ENCODE measurements at regions not wholly inside any gene's neighbourhood (a gene's known extent, or its start where the extent isn't known, plus 50 kb on each side); places are given as distances from the start of the nearest gene placed in this dataset.
"Not testable (repeated sequence)": the region's sequence is repeated elsewhere in the genome, so short reads cannot be mapped to it uniquely, and the experiment has no call there.

- POLR2A ChIA-PET; ATAC-seq; H3K36me3 Mint-ChIP-seq (ENCODE audit: low read depth); intact Hi-C loops (cut with DNase I, micrococcal nuclease); DNase-seq; H3K27ac Mint-ChIP-seq; H3K4me1 Mint-ChIP-seq; H3K27me3 Mint-ChIP-seq; H3K9me3 Mint-ChIP-seq (ENCODE audit: low read depth); H3K4me3 Mint-ChIP-seq; CTCF ChIA-PET: not testable (repeated sequence)
Observed at GRCh38 chr4:138332415-138332814, 90.3 kb upstream of the SLC7A11 start.

DNA sequence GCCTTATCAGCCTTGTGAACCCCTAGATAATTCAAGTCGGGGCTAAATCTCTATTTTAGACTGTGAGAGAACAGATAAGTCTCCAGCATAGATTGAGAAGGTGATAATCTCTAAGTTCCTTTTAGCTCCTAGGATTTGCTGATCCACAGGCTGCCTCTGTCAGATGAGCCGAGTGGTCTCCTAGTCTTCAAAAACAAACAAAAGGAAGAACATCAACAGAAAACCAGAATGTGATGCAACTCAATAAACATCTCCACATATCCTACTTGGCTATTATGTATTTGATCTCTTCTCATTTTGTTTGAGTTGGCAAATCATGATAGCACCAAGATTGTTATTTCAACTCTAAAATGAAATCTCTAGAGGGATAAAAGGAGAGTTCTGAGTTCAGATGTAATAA lies 88.4 kb upstream of the SLC7A11 start:
- ChIA-PET POLR2A (no interaction called here), CTCF (no interaction called here)
- no peak for ATAC-seq
- H3K4me1 Mint-ChIP-seq, result no peaks in the 10 kb centered on the region
- DNase-seq, result no peak
- no peak overlapping the region for H3K27ac Mint-ChIP-seq
- no peaks in the 10 kb centered on the region for H3K27me3 Mint-ChIP-seq
- peaks cover 8% of the 10 kb centered on the region for H3K9me3 Mint-ChIP-seq (ENCODE audit: low read depth)
- no peak overlapping the region for H3K4me3 Mint-ChIP-seq
- H3K36me3 Mint-ChIP-seq (ENCODE audit: low read depth), result no peaks in the 10 kb centered on the region
- intact Hi-C loops (cut with DNase I, micrococcal nuclease), result no loop called here

- Mint-ChIP-seq H3K4me3 (no peak overlapping the region), H3K27ac (no peak overlapping the region), H3K4me1 (no peaks in the 10 kb centered on the region), H3K27me3 (no peaks in the 10 kb centered on the region), H3K9me3 (ENCODE audit: low read depth) (peaks cover 8% of the 10 kb centered on the region), H3K36me3 (ENCODE audit: low read depth) (no peaks in the 10 kb centered on the region)
- intact Hi-C loops (cut with DNase I, micrococcal nuclease), result no loop called here
- CTCF ChIA-PET, result no interaction called here
- DNase-seq (no peak), ATAC-seq (no peak)
- POLR2A ChIA-PET, result no interaction called here
Observed at GRCh38 chr4:138329506-138330070, 87.4 kb upstream of the SLC7A11 start.

GRCh38 chr4:138327338-138327737 lies 85.2 kb upstream of the SLC7A11 start:
- POLR2A ChIA-PET, result no interaction called here
- Mint-ChIP-seq H3K9me3 (ENCODE audit: low read depth) (peaks cover 3% of the 10 kb centered on the region), H3K27ac (no peak overlapping the region), H3K4me1 (no peaks in the 10 kb centered on the region), H3K4me3 (no peak overlapping the region), H3K36me3 (ENCODE audit: low read depth) (no peaks in the 10 kb centered on the region), H3K27me3 (no peaks in the 10 kb centered on the region)
- CTCF ChIA-PET, result no interaction called here
- ATAC-seq (no peak), DNase-seq (no peak)
- intact Hi-C loops (cut with DNase I, micrococcal nuclease), result no loop called here

DNA sequence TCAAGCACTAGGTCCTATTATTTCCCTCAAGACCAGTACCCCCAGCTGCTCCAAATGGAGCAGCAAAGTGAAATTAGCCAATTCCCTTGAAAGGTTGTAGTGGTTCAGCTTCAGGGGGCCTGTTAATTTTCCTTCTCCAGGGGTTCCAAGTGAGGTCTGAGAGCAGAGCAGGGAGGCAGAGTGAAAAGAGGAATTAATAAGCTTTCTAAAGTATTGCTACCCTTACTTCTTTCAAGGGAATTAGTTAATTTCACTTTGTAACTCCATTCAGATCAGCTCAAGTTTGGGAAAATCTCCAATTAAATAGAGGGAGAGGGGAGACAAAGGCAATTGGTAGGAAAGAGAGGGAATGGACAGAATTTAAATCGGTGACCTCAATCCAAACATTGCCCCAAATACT lies 78.7 kb upstream of the SLC7A11 start:
- Mint-ChIP-seq H3K27ac (no peak overlapping the region), H3K36me3 (ENCODE audit: low read depth) (no peaks in the 10 kb centered on the region), H3K9me3 (ENCODE audit: low read depth) (no peaks in the 10 kb centered on the region), H3K4me3 (no peak overlapping the region), H3K4me1 (no peaks in the 10 kb centered on the region), H3K27me3 (no peaks in the 10 kb centered on the region)
- intact Hi-C loops (cut with DNase I, micrococcal nuclease), result no loop called here
- ATAC-seq (no peak), DNase-seq (no peak)
- ChIA-PET CTCF (interaction anchor here (0.6 kb wide), 1 partner anchor 10 kb away, joined by 3 read pairs; no protein-coding TSS in a partner anchor), POLR2A (no interaction called here)

- CTCF ChIA-PET, result no interaction called here
- ATAC-seq (no peak), DNase-seq (no peak)
- intact Hi-C loops (cut with DNase I, micrococcal nuclease), result no loop called here
- H3K4me1 Mint-ChIP-seq, result no peaks in the 10 kb centered on the region
- POLR2A ChIA-PET, result no interaction called here
- H3K27ac Mint-ChIP-seq, result no peak overlapping the region
- no peaks in the 10 kb centered on the region for H3K36me3 Mint-ChIP-seq (ENCODE audit: low read depth)
- H3K4me3 Mint-ChIP-seq, result no peak overlapping the region
- no peaks in the 10 kb centered on the region for H3K27me3 Mint-ChIP-seq
- no peaks in the 10 kb centered on the region for H3K9me3 Mint-ChIP-seq (ENCODE audit: low read depth)
Observed at GRCh38 chr4:138320030-138320429, 77.9 kb upstream of the SLC7A11 start.

DNA sequence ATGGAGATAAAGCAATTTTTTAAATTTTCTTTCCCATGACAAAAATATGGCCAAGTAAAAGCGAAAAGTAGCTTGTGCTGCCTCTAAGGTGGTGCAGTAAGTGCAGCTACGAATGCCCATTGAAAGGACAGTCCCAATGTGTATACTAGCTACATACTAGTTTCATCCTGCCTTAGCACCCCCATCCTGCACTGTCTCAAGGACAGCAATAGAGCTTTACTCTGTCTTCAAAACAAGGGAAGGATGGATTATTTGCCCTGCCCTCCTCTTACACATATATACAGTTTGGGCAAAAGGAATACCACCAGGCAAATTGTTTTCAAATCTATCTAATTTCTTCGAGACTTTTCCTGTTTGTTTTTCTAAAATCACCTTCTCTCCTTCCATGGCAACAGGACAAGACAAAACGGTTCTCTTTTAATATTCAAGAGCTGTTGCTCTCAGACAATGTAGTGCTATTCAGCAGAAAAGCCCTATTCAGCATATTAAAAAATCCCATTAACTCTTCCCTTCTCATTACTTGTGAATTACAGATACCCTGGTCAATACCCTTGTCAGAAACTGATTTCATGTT lies 75.1 kb upstream of the SLC7A11 start:
- Mint-ChIP-seq H3K27me3 (no peaks in the 10 kb centered on the region), H3K4me1 (no peaks in the 10 kb centered on the region), H3K9me3 (ENCODE audit: low read depth) (no peaks in the 10 kb centered on the region), H3K27ac (no peak overlapping the region), H3K4me3 (no peak overlapping the region), H3K36me3 (ENCODE audit: low read depth) (no peaks in the 10 kb centered on the region)
- intact Hi-C loops (cut with DNase I, micrococcal nuclease), result no loop called here
- DNase-seq (no peak), ATAC-seq (no peak)
- ChIA-PET POLR2A (interaction anchor here (0.7 kb wide), 1 partner anchor 138 kb away, joined by 3 read pairs; no protein-coding TSS in a partner anchor), CTCF (no interaction called here)

DNA sequence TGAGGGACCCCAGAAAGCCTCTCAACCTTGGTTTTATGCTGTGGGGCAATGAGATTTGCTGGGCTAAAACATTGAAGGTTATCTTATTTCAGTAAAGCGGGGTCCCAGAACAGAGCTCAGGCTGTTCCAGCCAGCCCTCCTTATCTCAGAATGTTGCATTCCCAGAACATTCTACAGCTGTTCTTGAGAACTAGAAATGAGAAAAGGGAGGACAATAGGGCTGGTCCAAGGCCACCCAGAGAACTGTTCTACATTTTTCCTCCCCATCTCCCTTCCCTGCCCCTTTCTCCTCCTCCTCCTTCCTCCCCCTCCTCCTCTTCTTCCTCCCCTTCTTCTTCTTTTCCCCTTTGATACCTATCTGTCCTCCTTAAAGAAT lies 70.4 kb upstream of the SLC7A11 start:
- Mint-ChIP-seq H3K36me3 (ENCODE audit: low read depth) (no peaks in the 10 kb centered on the region), H3K9me3 (ENCODE audit: low read depth) (no peaks in the 10 kb centered on the region)

DNA sequence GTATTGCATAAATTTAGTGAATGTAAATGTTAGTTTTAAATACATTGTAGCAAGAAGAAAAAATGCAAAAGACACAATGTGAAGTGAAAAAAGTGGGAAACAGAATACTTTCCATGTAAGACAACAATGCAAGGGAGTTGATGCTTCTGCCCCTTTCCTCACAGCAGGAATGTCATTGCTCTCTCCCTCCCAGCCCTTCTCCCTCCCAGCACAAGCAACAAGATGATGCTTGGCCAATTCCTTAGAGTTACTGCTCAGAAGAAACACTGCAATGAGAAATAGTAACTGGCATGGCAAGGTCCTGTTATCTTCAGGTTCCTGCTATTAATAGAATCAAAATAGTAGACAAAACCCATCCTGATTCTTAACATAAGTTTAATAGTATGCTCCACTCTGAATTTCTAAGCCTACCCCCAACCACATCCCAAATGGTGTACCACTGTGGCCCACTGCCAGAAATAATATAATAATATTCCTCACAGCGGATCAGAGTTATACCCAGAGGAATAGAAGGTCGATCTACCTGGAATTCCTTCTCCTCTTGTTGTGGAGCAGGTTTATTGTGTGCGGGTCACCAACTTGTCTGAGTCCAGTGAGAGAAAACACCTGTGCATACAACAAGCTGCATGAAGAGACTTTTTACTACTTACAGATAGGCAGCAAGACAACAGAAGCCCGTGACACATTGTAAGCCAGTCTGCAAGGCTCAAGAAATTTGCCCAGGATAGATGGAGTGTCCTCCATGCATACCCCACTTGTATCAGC lies 69.8 kb upstream of the SLC7A11 start:
- Mint-ChIP-seq H3K36me3 (ENCODE audit: low read depth) (no peaks in the 10 kb centered on the region), H3K9me3 (ENCODE audit: low read depth) (no peaks in the 10 kb centered on the region), H3K4me3 (no peak overlapping the region), H3K27ac (no peak overlapping the region), H3K4me1 (no peaks in the 10 kb centered on the region), H3K27me3 (no peaks in the 10 kb centered on the region)
- ATAC-seq, result no peak
- no peak for DNase-seq
- POLR2A ChIA-PET, result no interaction called here
- intact Hi-C loops (cut with DNase I, micrococcal nuclease), result no loop called here
- CTCF ChIA-PET, result interaction anchor here (0.7 kb wide), 1 partner anchor 9 kb away, joined by 3 read pairs; no protein-coding TSS in a partner anchor

More for the DNA sequence above, 70.4 kb upstream of the SLC7A11 start:
- POLR2A ChIA-PET, result no interaction called here
- DNase-seq, result no peak
- Mint-ChIP-seq H3K4me1 (no peaks in the 10 kb centered on the region), H3K27me3 (no peaks in the 10 kb centered on the region), H3K27ac (no peak overlapping the region), H3K4me3 (no peak overlapping the region)
- ATAC-seq, result no peak
- intact Hi-C loops (cut with DNase I, micrococcal nuclease), result no loop called here
- CTCF ChIA-PET, result no interaction called here

- Mint-ChIP-seq H3K27ac (no peak overlapping the region), H3K9me3 (ENCODE audit: low read depth) (no peaks in the 10 kb centered on the region), H3K4me3 (no peak overlapping the region), H3K36me3 (ENCODE audit: low read depth) (no peaks in the 10 kb centered on the region), H3K4me1 (no peaks in the 10 kb centered on the region), H3K27me3 (no peaks in the 10 kb centered on the region)
- intact Hi-C loops (cut with DNase I, micrococcal nuclease), result no loop called here
- no peak for DNase-seq
- ChIA-PET CTCF (interaction anchor here (0.7 kb wide), 1 partner anchor 10 kb away, joined by 3 read pairs; no protein-coding TSS in a partner anchor), POLR2A (no interaction called here)
- ATAC-seq, result no peak
Observed at GRCh38 chr4:138310991-138311390, 68.8 kb upstream of the SLC7A11 start.

- Mint-ChIP-seq H3K4me1 (no peaks in the 10 kb centered on the region), H3K36me3 (ENCODE audit: low read depth) (no peaks in the 10 kb centered on the region), H3K4me3 (no peak overlapping the region), H3K9me3 (ENCODE audit: low read depth) (no peaks in the 10 kb centered on the region), H3K27ac (no peak overlapping the region), H3K27me3 (no peaks in the 10 kb centered on the region)
- CTCF ChIA-PET, result no interaction called here
- intact Hi-C loops (cut with DNase I, micrococcal nuclease), result no loop called here
- ATAC-seq (no peak), DNase-seq (no peak)
- POLR2A ChIA-PET, result no interaction called here
Observed at GRCh38 chr4:138310498-138310897, 68.3 kb upstream of the SLC7A11 start.

DNA sequence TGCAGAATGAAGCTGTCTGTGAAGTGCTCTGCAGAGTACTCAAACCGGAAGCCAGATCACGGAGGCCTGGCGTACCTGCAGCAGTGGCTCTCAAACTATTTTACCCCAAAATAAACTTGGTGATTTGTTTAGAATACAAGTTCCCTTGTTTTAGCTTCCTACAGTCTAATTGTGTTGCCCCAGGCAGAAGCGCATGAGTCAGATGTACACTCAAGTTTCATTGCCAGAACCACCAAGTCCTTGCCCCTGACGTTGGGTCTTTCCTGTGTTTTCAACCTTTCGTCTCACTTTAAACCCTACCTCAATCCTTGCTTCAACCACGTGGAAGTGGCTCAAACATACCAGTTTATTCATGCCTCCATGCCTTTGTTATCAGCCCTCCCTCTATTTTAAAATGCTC lies 66.2 kb upstream of the SLC7A11 start:
- Mint-ChIP-seq H3K36me3 (ENCODE audit: low read depth) (no peaks in the 10 kb centered on the region), H3K4me3 (no peak overlapping the region), H3K9me3 (ENCODE audit: low read depth) (no peaks in the 10 kb centered on the region), H3K4me1 (no peaks in the 10 kb centered on the region), H3K27ac (no peak overlapping the region), H3K27me3 (no peaks in the 10 kb centered on the region)
- ATAC-seq (no peak), DNase-seq (no peak)
- ChIA-PET CTCF (no interaction called here), POLR2A (no interaction called here)
- intact Hi-C loops (cut with DNase I, micrococcal nuclease), result no loop called here
